HG03064 (cell line): ENCODE measurements at regions not wholly inside any gene's neighbourhood (a gene's known extent, or its start where the extent isn't known, plus 50 kb on each side); places are given as distances from the start of the nearest gene placed in this dataset.
"Not testable (repeated sequence)": the region's sequence is repeated elsewhere in the genome, so short reads cannot be mapped to it uniquely, and the experiment has no call there.

ENCODE experiments used
- ATAC-seq: cut with Tn5 transposase; IDR thresholded peaks from one replicate; pipeline ENCODE4 v1.9.1; 2021; ENCODE audit warnings: low read depth; ENCODE audit not compliant: unreplicated experiment

DNA sequence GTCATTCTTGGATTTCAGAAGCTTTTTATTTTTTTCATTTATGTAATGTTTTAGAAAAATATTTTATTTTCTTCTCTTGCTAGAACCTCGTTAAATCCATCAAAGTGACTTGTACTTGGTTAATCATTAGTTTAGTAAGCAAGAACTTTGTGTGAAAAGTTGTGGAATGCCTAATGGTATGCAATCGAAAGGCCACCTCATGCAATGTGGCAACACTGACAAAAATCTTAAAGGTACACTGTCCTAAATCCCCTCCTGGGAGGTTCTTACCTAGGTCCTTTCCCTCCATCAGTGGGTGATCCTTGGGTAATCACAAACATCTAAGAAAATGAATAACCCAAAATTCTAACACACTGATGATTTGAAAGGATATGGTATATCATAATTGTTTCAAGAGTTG lies 304.2 kb downstream of the DNAH5 start:
- no peak for ATAC-seq

DNA sequence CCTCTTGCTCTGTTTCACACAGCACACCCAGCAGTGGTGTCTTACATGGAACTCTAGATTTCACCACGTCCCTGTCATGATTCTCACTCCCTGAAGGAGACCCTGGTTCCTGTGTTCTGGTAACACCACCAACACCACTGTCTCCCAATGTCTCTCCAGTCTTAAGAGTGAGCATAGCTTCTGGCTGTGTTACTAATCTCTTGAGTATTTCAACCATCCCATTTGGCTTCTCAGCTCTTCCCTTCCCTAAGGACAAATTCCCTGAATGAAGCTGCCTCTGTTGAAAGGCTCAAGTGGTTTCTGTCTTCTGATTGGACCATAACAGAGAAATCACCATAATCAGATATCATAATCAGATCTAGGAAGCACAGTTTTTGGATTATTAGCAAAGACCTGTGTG lies 311.8 kb downstream of the DNAH5 start:
- no peak for ATAC-seq

DNA sequence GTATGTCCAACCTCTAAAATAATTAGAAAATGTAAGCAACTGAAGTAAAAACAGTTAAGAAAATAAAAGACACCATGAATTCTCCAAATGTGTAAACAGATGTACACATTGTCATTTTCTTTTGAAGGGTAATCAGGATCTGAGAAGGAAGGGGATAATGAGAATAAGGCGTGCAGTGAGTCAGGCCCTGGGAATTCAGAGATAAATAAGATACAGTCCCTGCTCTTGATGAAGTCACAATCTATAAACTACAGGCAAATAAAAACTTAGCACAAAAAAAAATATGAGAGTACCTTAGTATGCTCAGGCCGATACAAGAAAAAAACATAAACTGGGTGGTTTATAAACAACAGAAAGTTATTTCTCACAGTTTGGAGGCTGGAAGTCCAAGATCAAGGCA lies 315.3 kb downstream of the DNAH5 start:
- ATAC-seq, result no peak

DNA sequence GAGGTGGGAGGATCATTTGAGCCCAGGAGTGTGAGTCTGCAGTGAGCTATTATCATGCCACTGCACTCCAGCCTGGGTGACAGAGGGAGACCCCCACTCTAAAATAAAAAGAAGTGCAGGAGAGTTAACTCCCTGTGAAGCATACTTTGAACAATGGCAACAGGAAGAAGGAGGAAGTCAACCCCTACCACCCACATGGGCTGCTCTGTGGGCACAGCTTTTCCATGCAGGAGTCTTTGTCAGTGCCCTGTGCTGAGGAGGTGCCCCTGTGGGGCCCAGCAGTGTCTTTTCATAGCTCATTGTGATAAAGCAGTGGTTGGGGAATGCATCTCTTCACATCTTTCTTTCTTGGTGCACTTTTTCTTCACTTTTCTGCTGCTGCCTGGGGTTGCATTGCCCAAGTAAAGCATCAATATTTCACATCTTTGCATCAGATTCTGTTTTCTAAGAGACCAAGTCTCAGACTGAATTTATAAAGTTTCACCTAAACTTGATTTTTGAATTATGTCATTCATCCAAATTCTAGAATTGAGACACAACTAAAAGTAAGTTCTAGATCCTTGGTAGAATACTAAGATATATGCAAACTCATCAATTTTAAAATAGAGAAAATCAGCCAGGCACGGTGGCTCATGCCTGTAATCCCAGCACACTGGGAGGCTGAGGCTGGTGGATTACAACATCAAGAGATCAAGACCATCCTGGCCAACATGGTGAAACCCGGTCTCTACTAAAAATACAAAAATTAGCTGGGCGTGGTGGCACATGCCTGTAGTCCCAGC lies 316.6 kb downstream of the DNAH5 start:
- ATAC-seq, result no peak

DNA sequence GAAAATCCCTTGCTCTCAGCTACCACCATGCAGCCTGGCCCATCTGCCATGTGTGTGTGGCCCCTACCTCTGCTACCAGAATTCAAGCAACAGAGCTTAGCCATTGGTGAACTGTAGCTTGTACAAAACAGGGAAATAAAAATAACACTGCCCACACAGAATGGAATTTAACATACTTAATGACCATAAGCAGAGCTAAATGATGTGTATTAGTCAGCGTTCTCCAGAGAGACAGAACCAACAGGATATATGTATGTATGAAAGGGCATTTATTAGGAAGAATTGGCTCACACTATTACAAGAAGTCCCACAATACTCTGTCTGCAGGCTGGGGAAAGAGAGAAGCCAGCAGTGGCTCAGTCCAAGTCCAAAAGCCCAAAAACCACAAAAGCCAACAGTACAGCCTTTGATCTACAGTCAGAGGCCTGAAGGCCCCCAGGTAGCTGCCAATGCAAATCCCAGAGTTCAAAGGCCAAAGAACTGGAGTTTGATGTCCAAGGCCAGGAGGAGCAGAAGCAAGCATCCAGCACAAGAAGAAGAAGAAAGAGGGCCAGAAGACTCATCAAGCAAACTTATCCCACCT lies 318.8 kb downstream of the DNAH5 start:
- ATAC-seq, result no peak

DNA sequence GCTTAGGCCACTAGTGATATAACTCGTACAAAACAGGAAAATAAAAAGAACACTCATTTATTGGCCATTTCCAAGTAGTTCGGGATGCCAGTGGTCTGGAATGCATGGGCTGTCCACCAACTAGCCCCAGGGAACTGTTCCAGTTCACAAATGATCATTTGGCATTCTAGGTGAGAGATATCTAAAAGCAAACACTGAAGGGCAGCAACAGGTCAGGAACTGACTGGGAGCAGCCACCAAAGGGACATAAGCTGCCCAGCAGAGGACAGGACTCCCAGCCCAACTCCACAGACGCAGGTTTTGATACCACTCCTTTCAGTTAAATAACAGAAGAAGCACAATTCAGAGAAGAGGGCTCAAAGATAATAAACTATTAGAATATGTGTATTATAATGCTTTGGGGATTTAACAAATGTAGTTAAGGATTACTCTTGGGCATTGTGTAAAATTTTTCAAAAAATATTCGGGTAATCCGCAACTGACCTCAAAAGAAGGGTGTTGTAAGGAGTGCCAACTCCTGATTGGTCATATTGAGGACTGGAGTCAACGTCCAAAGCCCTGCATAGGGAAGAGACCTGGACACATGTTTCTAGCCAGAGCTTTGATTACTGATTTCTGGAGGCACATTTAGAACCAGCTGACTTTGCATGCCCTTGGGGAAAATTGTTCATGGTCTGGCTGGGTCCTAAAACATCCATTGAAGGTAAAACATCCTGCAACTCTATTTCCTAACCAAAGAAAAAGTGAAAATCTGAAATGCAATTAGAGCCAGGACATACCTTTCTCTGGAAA lies 320.0 kb downstream of the DNAH5 start:
- ATAC-seq, result no peak

DNA sequence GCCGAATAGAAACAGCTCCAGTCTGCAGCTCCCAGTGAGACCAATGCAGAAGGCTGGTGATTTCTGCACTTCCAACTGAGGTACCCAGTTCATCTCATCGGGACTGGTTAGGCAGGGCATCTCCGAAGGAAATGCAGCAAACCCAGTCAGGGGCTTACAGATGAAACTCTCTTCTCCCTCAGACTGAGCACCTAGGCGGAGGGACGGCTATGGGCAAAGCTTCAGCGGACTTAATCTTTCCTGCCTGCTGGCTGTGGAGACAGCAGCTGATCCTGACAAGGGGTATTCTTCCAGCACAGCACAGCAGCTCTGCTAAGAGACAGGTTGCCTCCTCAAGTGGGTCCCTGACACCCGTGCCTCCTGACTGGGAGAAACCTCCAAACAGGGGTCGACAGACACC lies 330.9 kb downstream of the DNAH5 start:
- no peak for ATAC-seq

DNA sequence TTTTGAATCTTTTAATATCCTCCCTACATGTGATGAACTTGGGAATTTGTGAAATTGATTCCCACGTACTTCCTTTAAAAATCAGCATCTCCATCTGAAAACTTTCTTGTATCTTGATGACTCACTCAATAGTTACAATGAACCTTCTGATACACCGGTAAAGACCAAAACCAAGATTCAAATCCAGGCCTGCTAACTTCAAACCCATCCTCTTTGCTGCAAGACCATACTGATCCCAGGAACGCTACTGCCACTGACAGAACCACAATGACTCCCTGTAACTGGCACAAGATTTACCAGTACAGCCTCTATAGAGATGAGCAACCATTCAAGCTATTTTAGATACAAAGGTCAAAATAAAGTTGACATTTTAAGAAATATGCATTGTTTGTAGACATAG lies 332.9 kb downstream of the DNAH5 start:
- no peak for ATAC-seq

DNA sequence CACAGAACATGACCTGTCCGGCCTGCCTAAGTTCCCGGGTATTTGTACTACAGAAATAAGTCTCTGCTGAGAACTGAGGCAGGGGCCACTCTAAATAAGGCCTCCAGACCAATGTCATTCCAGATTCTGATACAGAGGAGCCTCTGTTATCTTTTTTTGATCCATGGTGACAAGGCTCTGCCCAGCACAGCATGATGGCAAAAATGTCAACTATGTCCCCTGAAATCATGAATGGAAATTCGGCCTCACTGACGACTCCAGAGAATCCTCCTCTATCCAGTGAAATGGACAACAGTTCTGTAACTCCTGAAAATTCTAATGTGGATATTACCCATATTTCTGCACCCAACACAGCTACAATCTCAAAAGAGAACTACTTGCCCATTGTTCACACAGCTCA lies 335.0 kb downstream of the DNAH5 start:
- no peak for ATAC-seq

DNA sequence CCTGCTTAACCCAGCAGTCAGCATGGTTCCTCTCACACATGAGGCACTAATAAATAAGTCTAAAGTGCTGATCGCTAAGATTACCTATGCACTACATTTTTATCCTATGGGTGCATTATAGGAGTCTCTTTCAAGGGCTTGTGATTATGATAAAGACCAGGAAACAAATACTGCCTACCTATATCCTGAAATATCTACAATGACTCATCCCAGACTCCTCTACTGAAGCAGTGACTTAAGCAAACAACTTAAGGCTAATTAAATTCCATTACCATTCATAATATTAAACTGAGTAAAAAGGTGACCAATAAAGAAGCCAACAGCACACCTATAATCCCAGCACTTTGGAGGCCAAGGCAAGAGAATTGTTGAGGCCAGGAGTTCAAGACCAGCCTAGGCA lies 338.4 kb downstream of the DNAH5 start:
- no peak for ATAC-seq

DNA sequence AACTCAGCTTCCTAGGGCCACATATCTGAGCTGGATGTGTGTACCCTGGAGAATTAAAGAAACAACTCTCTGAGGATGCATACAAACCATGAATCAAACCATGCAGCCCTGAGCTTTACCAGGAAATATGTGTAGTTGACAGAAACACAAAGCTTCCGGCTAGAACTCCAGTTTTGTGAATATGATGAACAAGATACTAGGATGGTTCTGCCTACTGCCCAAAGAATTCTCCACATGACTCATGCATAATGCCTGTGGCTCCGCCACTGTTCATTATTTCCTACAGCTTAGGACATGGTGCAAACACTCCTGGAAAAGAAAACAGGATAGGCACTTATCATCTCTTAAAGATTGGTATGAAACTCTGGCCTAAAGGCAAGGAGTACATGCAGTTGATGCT lies 343.4 kb downstream of the DNAH5 start:
- ATAC-seq, result no peak

DNA sequence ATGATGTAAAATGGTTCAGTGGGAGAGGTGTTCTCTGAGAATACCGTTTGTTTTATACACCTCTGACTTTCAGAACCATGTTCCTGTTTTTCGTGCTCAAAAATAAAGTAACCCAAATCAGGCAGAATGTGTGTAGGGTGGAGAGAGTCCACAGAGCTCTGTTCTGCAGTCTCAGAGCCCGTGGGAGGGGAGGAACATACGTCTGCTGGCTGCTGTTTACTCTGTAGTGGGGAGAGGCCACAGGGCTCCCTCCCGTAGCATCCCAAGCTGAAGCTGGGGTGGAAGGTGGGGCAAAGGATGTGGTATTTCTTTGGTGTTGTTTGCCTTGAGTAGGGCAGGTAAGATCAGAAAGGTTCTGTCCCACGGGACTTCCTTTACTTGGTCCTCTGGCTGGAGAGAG lies 348.5 kb downstream of the DNAH5 start:
- ATAC-seq, result no peak

DNA sequence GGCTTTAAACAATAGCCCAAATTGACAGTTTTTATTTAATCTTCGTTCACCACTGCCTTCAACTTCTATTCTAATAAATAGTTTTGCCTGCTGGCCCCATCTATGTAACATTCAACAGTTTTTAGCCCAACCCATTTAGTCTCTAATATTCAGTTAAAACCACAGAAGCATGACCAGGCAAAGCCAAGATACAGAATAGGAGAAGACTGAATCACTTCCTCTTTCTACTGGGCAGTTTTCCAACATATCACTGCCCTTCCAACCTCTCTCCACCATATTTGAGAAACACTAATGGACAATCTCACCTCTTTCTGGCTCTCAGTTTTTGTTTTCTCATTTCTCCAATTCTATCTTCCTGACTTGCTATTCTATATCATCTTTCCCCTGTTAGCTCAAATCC lies 352.9 kb downstream of the DNAH5 start:
- ATAC-seq, result no peak

DNA sequence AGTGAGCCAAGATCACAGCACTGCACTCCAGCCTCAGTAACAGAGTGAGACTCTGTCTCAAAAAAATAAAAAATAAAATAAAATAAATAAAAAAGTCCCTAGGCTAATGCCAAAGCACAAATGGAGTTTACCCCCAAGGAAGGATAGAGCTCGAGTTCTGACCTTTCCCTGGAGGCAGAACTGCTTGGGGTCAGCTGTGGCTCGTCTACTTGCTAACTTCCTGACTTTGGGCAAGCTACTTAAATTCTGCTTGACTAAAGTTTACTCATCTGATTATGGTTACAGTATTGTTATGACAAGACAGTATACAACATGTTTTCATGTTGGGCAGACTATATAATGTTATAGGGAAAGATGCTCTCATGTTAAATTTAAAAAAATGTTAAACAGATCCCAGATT lies 359.2 kb downstream of the DNAH5 start:
- no peak for ATAC-seq

DNA sequence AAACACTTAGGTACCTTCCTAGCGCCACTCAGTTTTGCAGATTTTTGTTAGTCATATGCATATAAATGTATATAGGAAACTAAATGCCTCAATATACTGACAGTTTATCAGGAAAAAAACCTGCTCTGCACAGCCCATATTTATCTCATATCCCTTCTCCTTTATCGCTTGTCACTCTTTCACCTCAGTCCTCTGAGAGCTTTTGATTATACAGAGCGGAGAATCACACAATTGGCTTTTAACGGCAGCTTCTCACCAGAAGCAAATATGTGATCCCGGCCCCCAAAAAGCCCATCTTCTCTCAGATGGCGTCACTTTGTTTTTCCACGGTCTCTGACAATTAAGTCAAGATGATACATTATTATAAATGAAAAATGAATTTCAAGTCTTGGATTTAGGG lies 362.6 kb downstream of the DNAH5 start:
- no peak for ATAC-seq

DNA sequence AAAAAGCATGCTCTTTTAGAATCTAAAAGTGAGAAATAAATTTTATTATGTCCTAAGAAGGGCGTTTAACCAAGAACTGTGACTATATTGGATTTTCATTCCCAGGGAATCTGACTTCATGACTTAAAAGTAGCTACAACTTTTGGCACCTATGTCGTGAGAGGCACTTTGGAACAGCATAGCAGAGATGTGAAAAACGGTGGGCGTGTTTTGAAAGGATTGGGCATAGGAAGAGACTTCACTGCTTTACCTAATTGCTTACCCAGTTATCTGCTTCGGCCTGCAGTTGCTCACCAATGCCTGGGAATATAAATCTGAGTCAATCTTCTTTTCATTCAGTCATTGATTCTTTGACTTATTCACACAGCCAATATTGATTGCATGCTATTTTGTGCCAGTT lies 363.4 kb downstream of the DNAH5 start:
- no peak for ATAC-seq

DNA sequence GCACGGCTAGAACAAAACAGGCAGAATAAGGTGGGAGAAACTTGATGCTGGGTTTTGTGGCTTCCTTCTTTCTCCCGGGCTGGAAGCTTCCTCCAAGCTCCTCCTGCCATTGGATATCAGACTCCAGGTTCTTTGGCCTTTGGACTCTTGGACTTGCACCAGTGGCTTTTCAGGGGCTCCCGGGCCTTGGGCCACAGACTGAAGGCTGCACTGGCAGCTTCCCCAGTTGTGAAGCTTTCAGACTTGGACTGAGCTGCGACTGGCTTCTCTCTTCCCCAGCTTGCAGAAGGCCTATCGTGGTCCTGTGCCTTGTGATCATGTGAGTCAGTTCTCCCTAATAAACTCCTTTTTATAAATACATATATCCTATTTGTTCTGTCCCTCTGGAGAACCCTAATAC lies 364.4 kb downstream of the DNAH5 start:
- ATAC-seq, result no peak

DNA sequence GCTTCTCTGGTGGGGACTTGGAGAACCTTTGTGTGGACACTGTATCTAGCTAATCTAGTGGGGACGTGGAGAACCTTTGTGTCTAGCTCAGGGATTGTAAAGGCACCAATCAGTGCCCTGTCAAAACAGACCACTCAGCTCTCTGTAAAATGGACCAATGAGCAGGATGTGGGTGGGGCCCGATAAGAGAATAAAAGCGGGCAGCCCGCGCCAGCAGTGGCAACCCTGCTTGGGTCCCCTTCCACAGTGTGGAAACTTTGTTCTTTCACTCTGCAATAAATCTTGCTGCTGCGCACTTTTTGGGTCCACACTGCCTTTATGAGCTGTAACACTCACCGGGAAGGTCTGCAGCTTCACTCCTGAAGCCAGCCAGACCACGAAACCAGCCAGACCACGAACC lies 365.4 kb downstream of the DNAH5 start:
- ATAC-seq, result not testable (repeated sequence)

DNA sequence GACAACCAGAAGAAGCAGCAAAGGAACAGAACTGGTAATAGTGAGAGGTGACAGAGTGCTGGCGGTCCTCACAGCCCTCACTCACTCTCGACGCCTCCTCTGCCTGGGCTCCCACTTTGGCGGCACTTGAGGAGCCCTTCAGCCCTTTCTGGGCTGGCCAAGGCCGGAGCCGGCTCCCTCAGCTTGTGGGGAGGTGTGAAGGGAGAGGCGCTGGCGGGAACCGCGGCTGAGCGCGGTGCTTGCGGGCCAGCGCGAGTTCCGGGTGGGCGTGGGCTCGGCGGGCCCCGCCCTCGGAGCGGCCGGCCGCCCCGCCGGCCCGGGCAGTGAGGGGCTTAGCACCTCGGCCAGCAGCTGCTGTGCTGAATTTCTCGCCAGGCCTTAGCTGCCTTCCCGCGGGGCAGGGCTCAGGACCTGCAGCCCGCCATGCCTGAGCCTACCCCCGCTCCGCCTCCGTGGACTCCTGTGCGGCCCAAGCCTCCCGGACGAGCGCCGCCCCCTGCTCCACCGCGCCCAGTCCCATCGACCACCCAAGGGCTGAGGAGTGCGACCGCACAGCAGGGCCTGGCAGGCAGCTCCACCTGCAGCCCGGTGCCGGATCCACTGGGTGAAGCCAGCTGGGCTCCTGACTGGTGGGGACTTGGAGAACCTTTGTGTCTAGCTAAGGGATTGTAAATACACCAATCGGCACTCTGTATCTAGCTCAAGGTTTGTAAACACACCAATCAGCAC lies 366.0 kb downstream of the DNAH5 start:
- not testable (repeated sequence) for ATAC-seq

DNA sequence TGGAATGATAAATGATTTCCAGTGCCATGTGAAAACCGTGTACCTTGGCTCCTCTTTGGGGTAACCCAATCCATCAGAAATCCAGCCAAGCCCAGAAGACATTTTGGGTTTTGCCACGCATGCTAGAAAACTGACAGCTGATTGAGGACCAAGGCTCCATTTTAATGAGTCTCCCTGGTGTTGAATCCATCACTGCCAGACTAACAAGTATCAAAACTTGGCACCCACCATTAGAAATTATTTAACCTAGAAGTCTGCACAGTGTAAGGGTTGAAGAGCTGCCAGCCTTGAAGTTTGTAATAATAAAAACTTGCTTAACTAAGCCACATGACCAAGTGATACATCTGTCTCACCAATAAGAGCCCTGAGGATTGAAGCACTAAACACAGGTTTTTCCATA lies 369.9 kb downstream of the DNAH5 start:
- ATAC-seq, result no peak

DNA sequence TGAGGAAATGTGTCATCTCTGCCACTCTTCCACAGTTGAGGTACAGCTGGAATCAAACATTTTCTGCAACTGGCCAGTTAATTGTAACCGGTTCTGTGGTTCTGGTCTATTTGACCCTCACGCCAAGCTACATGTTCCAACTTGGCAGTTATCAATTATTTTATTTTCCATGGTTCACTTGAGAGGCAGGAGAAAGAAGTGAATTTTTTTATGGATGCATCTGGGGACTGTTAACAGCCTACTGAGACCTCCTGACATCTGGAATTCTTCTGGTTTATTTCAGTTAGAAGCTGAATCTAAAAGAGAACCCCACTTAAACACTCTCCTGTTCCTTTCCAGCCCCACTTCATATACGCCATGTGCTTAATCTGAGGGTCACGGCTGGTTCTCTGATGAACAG lies 372.3 kb downstream of the DNAH5 start:
- ATAC-seq, result no peak
